Nephron (organoid): ENCODE measurements at regions not wholly inside any gene's neighbourhood (a gene's known extent, or its start where the extent isn't known, plus 50 kb on each side); places are given as distances from the start of the nearest gene placed in this dataset.

Experiments used
- H3K27ac Mint-ChIP-seq, 3 experiments: 2 replicates each; pipeline ENCODE4 v1.8.0; 2020; ENCODE audit warnings: mixed read lengths in 3 of 3, mild to moderate bottlenecking in 2 of 3, moderate library complexity in 1 of 3
- H3K27me3 Mint-ChIP-seq: 2 replicates; pipeline ENCODE4 v1.8.0; 2021; ENCODE audit warnings: low read depth, mild to moderate bottlenecking, moderate library complexity, mixed read lengths
- H3K36me3 Mint-ChIP-seq: 2 replicates; pipeline ENCODE4 v1.8.0; 2020; ENCODE audit warnings: low read depth, mixed read lengths
- H3K4me1 Mint-ChIP-seq: 2 replicates; pipeline ENCODE4 v1.8.0; 2020; ENCODE audit warnings: mixed read lengths
- H3K4me3 Mint-ChIP-seq, 3 experiments: 2 replicates each; pipeline ENCODE4 v1.8.0; 2020; ENCODE audit warnings: mild to moderate bottlenecking in 3 of 3, mixed read lengths in 3 of 3, moderate library complexity in 2 of 3
- H3K9me3 Mint-ChIP-seq: 2 replicates; pipeline ENCODE4 v1.8.0; 2020; ENCODE audit warnings: mixed read lengths
- TF ChIP-seq, protein P1 (sequence below), 3 experiments: fragments of 200-600 bp; sonication (generic); IDR thresholded peaks; one replicate each; pipeline ENCODE4 v1.5.0; 2021; ENCODE audit warnings: antibody characterized with exemption in 3 of 3; ENCODE audit not compliant: unreplicated experiment in 3 of 3

DNA sequence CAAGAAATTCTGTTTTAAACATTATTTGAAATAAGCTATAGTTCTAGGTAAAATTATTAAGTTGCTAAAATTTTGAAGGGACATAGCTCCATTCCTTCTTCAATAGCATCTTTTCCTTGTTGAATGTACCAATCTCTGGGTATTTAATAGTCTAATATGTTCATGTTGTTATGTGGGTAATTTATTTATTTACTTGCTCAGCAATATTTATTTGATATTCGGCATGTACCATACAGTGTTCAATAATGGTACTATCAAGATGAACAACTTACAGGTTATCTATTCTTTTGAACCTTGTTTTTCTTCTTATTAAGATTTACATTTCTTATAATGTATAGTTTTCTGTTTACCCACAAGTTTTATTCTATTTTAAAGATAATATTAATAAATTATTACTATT lies 1616.8 kb upstream of the PIK3C3 start:
- H3K27ac Mint-ChIP-seq, result no peak overlapping the region
- no peaks in the 10 kb centered on the region for H3K36me3 Mint-ChIP-seq
- H3K9me3 Mint-ChIP-seq, result peaks cover 22% of the 10 kb centered on the region
- no peaks in the 10 kb centered on the region for H3K4me1 Mint-ChIP-seq
- TF ChIP-seq, protein P1, sequence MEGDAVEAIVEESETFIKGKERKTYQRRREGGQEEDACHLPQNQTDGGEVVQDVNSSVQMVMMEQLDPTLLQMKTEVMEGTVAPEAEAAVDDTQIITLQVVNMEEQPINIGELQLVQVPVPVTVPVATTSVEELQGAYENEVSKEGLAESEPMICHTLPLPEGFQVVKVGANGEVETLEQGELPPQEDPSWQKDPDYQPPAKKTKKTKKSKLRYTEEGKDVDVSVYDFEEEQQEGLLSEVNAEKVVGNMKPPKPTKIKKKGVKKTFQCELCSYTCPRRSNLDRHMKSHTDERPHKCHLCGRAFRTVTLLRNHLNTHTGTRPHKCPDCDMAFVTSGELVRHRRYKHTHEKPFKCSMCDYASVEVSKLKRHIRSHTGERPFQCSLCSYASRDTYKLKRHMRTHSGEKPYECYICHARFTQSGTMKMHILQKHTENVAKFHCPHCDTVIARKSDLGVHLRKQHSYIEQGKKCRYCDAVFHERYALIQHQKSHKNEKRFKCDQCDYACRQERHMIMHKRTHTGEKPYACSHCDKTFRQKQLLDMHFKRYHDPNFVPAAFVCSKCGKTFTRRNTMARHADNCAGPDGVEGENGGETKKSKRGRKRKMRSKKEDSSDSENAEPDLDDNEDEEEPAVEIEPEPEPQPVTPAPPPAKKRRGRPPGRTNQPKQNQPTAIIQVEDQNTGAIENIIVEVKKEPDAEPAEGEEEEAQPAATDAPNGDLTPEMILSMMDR (IDR thresholded peaks at IDR 0.05; ENCODE audit: unreplicated experiment in 3 of 3), result no peak
- H3K27me3 Mint-ChIP-seq, result no peaks in the 10 kb centered on the region
- no peak overlapping the region for H3K4me3 Mint-ChIP-seq

DNA sequence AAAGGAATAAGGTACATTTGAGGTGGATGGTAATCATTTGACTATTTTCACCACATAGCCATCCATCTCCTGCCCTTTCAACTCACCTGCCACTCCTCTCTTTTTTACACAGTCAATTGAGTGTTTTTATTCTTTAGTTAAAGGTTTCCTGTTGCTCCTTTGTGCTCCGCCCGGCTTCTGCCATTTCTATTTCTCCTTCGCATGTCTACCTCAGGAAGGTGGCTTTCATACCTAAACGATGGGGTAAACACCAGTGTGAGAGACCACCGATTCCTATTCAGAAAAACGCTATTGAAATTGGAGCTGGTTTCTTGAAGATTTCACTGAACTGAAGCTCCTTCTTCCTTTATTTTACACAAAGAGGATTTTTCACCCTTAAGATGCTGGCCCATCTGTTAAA lies 1628.0 kb upstream of the PIK3C3 start:
- TF ChIP-seq, protein P1 (IDR thresholded peaks at IDR 0.05; ENCODE audit: unreplicated experiment in 3 of 3), result no peak
- H3K36me3 Mint-ChIP-seq, result no peaks in the 10 kb centered on the region

DNA sequence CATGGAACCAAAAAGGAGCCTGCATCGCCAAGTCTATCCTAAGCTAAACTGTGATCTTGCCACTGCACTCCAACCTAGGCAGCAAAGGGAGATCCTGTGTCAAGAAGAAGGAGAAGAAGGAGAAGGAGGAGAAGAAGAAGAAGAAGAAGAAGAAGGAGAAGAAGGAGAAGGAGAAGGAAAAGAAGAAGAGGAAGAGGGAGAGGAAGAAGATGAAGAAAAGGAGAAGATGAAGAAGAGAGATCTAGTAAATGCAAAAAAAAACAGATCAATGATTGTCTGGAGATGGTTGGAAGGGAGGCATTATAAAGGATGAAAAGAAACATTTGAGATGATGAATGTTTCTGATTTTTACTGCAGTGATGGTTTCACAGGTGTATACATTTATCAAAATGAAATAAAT lies 1629.0 kb upstream of the PIK3C3 start:
- H3K27me3 Mint-ChIP-seq, result no peaks in the 10 kb centered on the region
- no peaks in the 10 kb centered on the region for H3K36me3 Mint-ChIP-seq
- TF ChIP-seq, protein P1 (IDR thresholded peaks at IDR 0.05; ENCODE audit: unreplicated experiment in 3 of 3), result no peak
- H3K9me3 Mint-ChIP-seq, result peaks cover 5% of the 10 kb centered on the region
- H3K4me1 Mint-ChIP-seq, result no peaks in the 10 kb centered on the region
- no peak overlapping the region for H3K4me3 Mint-ChIP-seq
- no peak overlapping the region for H3K27ac Mint-ChIP-seq

More for the DNA sequence above, 1628.0 kb upstream of the PIK3C3 start:
- Mint-ChIP-seq H3K27ac (no peak overlapping the region), H3K4me1 (no peaks in the 10 kb centered on the region), H3K9me3 (peaks cover 10% of the 10 kb centered on the region), H3K4me3 (no peak overlapping the region), H3K27me3 (no peaks in the 10 kb centered on the region)

DNA sequence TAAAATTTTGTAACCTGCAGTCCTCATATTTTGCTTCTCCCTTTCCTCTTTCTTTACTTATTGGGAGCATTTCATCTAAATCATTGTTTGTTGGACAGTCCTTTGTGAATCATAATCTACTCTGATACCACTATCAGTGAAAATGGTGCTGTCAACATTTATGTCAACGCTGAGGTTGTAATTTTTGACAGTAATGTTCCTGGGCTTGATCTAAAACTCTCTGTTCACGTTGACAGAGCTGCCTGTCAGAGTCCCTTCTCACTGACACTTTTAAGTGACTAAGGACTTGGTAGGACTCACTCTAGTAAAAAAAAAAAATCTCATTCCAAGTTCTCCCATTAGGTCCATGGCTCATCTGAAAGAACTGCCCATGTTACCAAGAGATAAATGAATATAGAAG lies 1640.8 kb upstream of the PIK3C3 start:
- no peaks in the 10 kb centered on the region for H3K4me1 Mint-ChIP-seq
- H3K4me3 Mint-ChIP-seq, result no peak overlapping the region
- no peaks in the 10 kb centered on the region for H3K9me3 Mint-ChIP-seq
- no peaks in the 10 kb centered on the region for H3K27me3 Mint-ChIP-seq
- no peaks in the 10 kb centered on the region for H3K36me3 Mint-ChIP-seq
- no peak overlapping the region for H3K27ac Mint-ChIP-seq
- TF ChIP-seq, protein P1 (IDR thresholded peaks at IDR 0.05; ENCODE audit: unreplicated experiment in 3 of 3), result no peak

DNA sequence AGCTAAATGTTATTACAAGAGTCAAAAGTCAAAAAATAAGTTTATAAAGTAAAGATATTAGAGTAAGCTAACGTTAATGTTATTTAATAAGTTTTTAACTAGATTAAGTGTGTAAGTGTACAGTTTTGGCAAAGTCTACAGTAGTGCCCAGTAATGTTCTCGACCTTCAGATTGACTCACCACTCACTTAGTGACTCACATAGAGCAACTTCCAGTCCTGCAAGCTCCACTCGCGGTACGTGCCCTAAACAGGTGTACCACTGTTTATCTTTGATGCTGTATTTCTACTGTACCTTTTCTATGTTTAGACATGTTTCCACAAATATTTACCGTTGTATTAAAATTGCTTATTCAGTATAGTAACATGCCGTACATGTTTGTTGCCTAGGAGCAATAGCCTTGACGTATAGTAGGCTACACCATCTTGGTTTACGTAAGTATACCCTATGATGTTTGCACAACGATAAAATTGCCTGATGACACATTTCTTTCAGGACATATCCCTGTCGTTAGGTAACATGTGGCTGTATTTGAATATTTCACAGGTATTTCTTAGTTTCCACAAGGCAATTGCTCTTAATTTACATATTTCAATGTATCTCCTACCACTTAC lies 1641.9 kb upstream of the PIK3C3 start:
- H3K4me1 Mint-ChIP-seq, result no peaks in the 10 kb centered on the region
- no peaks in the 10 kb centered on the region for H3K9me3 Mint-ChIP-seq

DNA sequence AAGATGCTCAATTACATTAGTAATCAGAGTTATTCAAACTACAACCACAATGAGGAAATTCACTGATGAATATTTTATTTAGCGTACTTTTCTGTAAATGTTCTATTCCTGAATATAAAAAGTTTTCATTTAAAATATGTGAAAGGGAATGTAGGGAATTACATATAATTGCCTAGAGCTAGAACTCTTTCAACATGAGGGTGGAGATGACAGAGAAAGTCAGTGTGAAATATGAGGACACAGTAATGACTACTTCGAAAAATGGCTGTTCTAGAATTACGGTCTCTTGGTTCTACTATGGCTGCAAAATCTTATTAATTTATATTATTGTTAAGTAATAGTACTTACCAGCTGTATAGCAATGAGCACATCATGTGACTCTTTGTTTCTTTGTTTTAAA lies 1647.4 kb upstream of the PIK3C3 start:
- H3K4me1 Mint-ChIP-seq, result no peaks in the 10 kb centered on the region
- no peaks in the 10 kb centered on the region for H3K36me3 Mint-ChIP-seq
- H3K9me3 Mint-ChIP-seq, result peaks cover 16% of the 10 kb centered on the region
- H3K27me3 Mint-ChIP-seq, result no peaks in the 10 kb centered on the region
- TF ChIP-seq, protein P1 (IDR thresholded peaks at IDR 0.05; ENCODE audit: unreplicated experiment in 3 of 3), result no peak
- H3K27ac Mint-ChIP-seq, result no peak overlapping the region
- no peak overlapping the region for H3K4me3 Mint-ChIP-seq

More for the DNA sequence above, 1641.9 kb upstream of the PIK3C3 start:
- Mint-ChIP-seq H3K27ac (no peak overlapping the region), H3K27me3 (no peaks in the 10 kb centered on the region), H3K4me3 (no peak overlapping the region), H3K36me3 (no peaks in the 10 kb centered on the region)
- TF ChIP-seq, protein P1 (IDR thresholded peaks at IDR 0.05; ENCODE audit: unreplicated experiment in 3 of 3), result no peak
